HAP-1 (cell line): ENCODE measurements at regions not wholly inside any gene's neighbourhood (a gene's known extent, or its start where the extent isn't known, plus 50 kb on each side); places are given as distances from the start of the nearest gene placed in this dataset.
"Not testable (repeated sequence)": the region's sequence is repeated elsewhere in the genome, so short reads cannot be mapped to it uniquely, and the experiment has no call there.

Source experiments
- DNase-seq, 2 experiments: peaks; one replicate each; pipeline ENCODE4 v3.0.0-alpha.2; 2016 to 2020; ENCODE audit warnings: low spot score in 2 of 2
- H3K27me3 ChIP-seq: fragments of 250-450 bp; sonication (Bioruptor Pico); 2 replicates; pipeline ENCODE4 v1.5.1; 2020; ENCODE audit warnings: low read depth, mild to moderate bottlenecking, moderate library complexity
- H3K36me3 ChIP-seq: fragments of 250-450 bp; sonication (Bioruptor Pico); replicated peaks from 2 replicates; pipeline ENCODE4 v1.5.1; 2020; ENCODE audit warnings: mild to moderate bottlenecking
- H3K4me1 ChIP-seq: fragments of 250-450 bp; sonication (Bioruptor Pico); 2 replicates; pipeline ENCODE4 v1.5.1; 2020; ENCODE audit warnings: mild to moderate bottlenecking
- H3K4me3 ChIP-seq: fragments of 250-450 bp; sonication (Bioruptor Pico); 2 replicates; pipeline ENCODE4 v1.5.1; 2020; ENCODE audit warnings: mild to moderate bottlenecking, moderate library complexity
- H3K9me3 ChIP-seq: fragments of 250-450 bp; sonication (Bioruptor Pico); 2 replicates; pipeline ENCODE4 v1.5.1; 2020; ENCODE audit warnings: mild to moderate bottlenecking, moderate library complexity
- in situ Hi-C: fragments of 300-500 bp; cut with MboI; formaldehyde crosslinking; loops from 3 replicates; pipeline ENCODE4 v1.14.3; 2020; ENCODE audit warnings: low sequenced_read_pairs, inconsistent platforms, mixed read lengths

- H3K27me3 ChIP-seq, H3K36me3 ChIP-seq, H3K4me1 ChIP-seq, in situ Hi-C loops, H3K9me3 ChIP-seq, H3K4me3 ChIP-seq, DNase-seq: not testable (repeated sequence)
Observed at GRCh38 chr4:91891217-91891616, 412.5 kb upstream of the GRID2 start.

GRCh38 chr4:91894006-91894405 is 409.8 kb upstream of the GRID2 start:
- Histone ChIP-seq H3K36me3 (no peaks in the 10 kb centered on the region), H3K27me3 (no peaks in the 10 kb centered on the region), H3K4me1 (no peaks in the 10 kb centered on the region), H3K9me3 (no peaks in the 10 kb centered on the region), H3K4me3 (no peak overlapping the region)
- in situ Hi-C loops: no loop called here
- no peak for DNase-seq

- no peaks in the 10 kb centered on the region for H3K27me3 ChIP-seq
- no peaks in the 10 kb centered on the region for H3K4me1 ChIP-seq
- DNase-seq: no peak
- in situ Hi-C loops: no loop called here
- no peaks in the 10 kb centered on the region for H3K9me3 ChIP-seq
- no peaks in the 10 kb centered on the region for H3K36me3 ChIP-seq
- no peak overlapping the region for H3K4me3 ChIP-seq
Observed at GRCh38 chr4:91904556-91904955, 399.2 kb upstream of the GRID2 start.

GRCh38 chr4:91909963-91910362 is 393.8 kb upstream of the GRID2 start:
- Histone ChIP-seq H3K27me3 (no peaks in the 10 kb centered on the region), H3K4me1 (no peaks in the 10 kb centered on the region), H3K4me3 (no peak overlapping the region), H3K36me3 (no peaks in the 10 kb centered on the region), H3K9me3 (no peaks in the 10 kb centered on the region)
- in situ Hi-C loops: no loop called here
- no peak for DNase-seq

GRCh38 chr4:91914176-91914804 is 389.5 kb upstream of the GRID2 start:
- Histone ChIP-seq H3K36me3 (no peaks in the 10 kb centered on the region), H3K9me3 (no peaks in the 10 kb centered on the region), H3K4me3 (no peak overlapping the region), H3K27me3 (no peaks in the 10 kb centered on the region), H3K4me1 (no peaks in the 10 kb centered on the region)
- DNase-seq: no peak
- in situ Hi-C loops: no loop called here

- in situ Hi-C loops: no loop called here
- H3K4me3 ChIP-seq: no peak overlapping the region
Observed at GRCh38 chr4:91916219-91916618, 387.5 kb upstream of the GRID2 start.

GRCh38 chr4:91924625-91925024 is 379.1 kb upstream of the GRID2 start:
- in situ Hi-C loops: no loop called here
- H3K9me3 ChIP-seq: no peaks in the 10 kb centered on the region

More at GRCh38 chr4:91916219-91916618, 387.5 kb upstream of the GRID2 start:
- no peaks in the 10 kb centered on the region for H3K9me3 ChIP-seq
- no peak for DNase-seq
- no peaks in the 10 kb centered on the region for H3K4me1 ChIP-seq
- no peaks in the 10 kb centered on the region for H3K36me3 ChIP-seq
- no peaks in the 10 kb centered on the region for H3K27me3 ChIP-seq

GRCh38 chr4:91935217-91935616 is 368.5 kb upstream of the GRID2 start:
- Histone ChIP-seq H3K36me3 (no peaks in the 10 kb centered on the region), H3K4me1 (no peaks in the 10 kb centered on the region), H3K9me3 (no peaks in the 10 kb centered on the region), H3K4me3 (no peak overlapping the region), H3K27me3 (no peaks in the 10 kb centered on the region)
- in situ Hi-C loops: no loop called here
- no peak for DNase-seq

More at GRCh38 chr4:91924625-91925024, 379.1 kb upstream of the GRID2 start:
- Histone ChIP-seq H3K36me3 (no peaks in the 10 kb centered on the region), H3K4me1 (no peaks in the 10 kb centered on the region), H3K4me3 (no peak overlapping the region), H3K27me3 (no peaks in the 10 kb centered on the region)
- no peak for DNase-seq

- in situ Hi-C loops: no loop called here
- no peaks in the 10 kb centered on the region for H3K36me3 ChIP-seq
- H3K27me3 ChIP-seq: no peaks in the 10 kb centered on the region
- no peak for DNase-seq
- no peak overlapping the region for H3K4me3 ChIP-seq
- H3K9me3 ChIP-seq: no peaks in the 10 kb centered on the region
- H3K4me1 ChIP-seq: no peaks in the 10 kb centered on the region
Observed at GRCh38 chr4:91936311-91936710, 367.5 kb upstream of the GRID2 start.

- H3K4me3 ChIP-seq: no peak overlapping the region
Observed at GRCh38 chr4:91957963-91958362, 345.8 kb upstream of the GRID2 start.

GRCh38 chr4:91958596-91958995 is 345.2 kb upstream of the GRID2 start:
- peak in 1 of 2 experiments; percentile 14 for DNase-seq
- in situ Hi-C loops: no loop called here
- Histone ChIP-seq H3K27me3 (no peaks in the 10 kb centered on the region), H3K36me3 (no peaks in the 10 kb centered on the region), H3K9me3 (no peaks in the 10 kb centered on the region), H3K4me1 (no peaks in the 10 kb centered on the region), H3K4me3 (no peak overlapping the region)

More at GRCh38 chr4:91957963-91958362, 345.8 kb upstream of the GRID2 start:
- no peaks in the 10 kb centered on the region for H3K9me3 ChIP-seq
- in situ Hi-C loops: no loop called here
- no peaks in the 10 kb centered on the region for H3K4me1 ChIP-seq
- no peak for DNase-seq
- H3K36me3 ChIP-seq: no peaks in the 10 kb centered on the region
- H3K27me3 ChIP-seq: no peaks in the 10 kb centered on the region

GRCh38 chr4:91961504-91961903 is 342.3 kb upstream of the GRID2 start:
- Histone ChIP-seq H3K9me3 (no peaks in the 10 kb centered on the region), H3K4me3 (no peak overlapping the region), H3K27me3 (no peaks in the 10 kb centered on the region), H3K36me3 (no peaks in the 10 kb centered on the region), H3K4me1 (no peaks in the 10 kb centered on the region)
- in situ Hi-C loops: no loop called here
- DNase-seq: no peak

GRCh38 chr4:91963486-91963885 is 340.3 kb upstream of the GRID2 start:
- Histone ChIP-seq H3K4me1 (no peaks in the 10 kb centered on the region), H3K9me3 (no peaks in the 10 kb centered on the region), H3K27me3 (no peaks in the 10 kb centered on the region), H3K4me3 (no peak overlapping the region), H3K36me3 (no peaks in the 10 kb centered on the region)
- in situ Hi-C loops: no loop called here
- no peak for DNase-seq

- in situ Hi-C loops: no loop called here
- Histone ChIP-seq H3K27me3 (no peaks in the 10 kb centered on the region), H3K36me3 (no peaks in the 10 kb centered on the region), H3K4me3 (no peak overlapping the region), H3K4me1 (no peaks in the 10 kb centered on the region), H3K9me3 (no peaks in the 10 kb centered on the region)
- no peak for DNase-seq
Observed at GRCh38 chr4:91965166-91965565, 338.6 kb upstream of the GRID2 start.
